NCI-H345 treated with DMSO at 0.1 percent for 48 hours (cell line): ENCODE measurements at regions not wholly inside any gene's neighbourhood (a gene's known extent, or its start where the extent isn't known, plus 50 kb on each side); places are given as distances from the start of the nearest gene placed in this dataset.
"Not testable (repeated sequence)": the region's sequence is repeated elsewhere in the genome, so short reads cannot be mapped to it uniquely, and the experiment has no call there.

Experiments
- DNase-seq: peaks from one replicate; lab custom pipeline; 2025; ENCODE audit not compliant: unreplicated experiment; lab: John Stamatoyannopoulos, UW

DNA sequence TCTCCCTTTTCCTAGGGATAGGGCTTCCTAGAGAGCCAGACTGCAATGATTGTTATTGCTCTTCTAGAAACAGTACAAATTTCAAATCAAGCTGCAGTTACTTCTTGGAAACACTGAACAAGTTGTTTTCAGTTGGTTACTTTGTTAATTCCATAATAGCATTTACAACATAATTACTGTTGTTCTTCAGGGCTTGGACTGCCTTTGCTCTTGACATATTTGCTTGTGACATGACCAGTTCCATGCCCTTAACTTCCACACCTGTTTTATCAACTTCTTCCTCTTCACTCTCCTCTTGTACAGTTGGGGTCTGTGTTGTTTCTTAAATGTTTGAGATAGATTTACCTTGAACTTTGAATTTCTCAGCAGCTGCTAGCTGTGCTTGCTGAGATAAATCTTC is 104.4 kb downstream of the SEC23IP start:
- no peak for DNase-seq

DNA sequence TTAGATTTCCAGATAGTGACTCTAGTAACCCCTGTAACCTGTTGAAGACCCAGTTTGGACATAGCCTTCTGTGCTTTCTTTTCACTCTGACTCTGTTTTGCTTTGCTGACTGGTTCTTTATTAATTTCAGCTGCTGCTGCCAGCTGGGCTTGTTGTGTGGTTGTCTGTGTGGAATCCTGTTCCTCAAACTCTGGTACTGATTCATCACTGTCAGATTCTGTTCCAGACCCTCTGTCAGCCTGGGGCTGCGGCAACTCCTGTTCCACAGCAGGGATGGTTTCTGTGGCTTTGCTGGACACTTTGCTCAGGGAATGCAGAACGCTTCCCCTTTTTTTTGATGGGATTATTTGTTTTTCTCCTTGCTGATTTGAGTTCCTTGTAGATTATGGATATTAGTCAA is 104.9 kb downstream of the SEC23IP start:
- DNase-seq: no peak

DNA sequence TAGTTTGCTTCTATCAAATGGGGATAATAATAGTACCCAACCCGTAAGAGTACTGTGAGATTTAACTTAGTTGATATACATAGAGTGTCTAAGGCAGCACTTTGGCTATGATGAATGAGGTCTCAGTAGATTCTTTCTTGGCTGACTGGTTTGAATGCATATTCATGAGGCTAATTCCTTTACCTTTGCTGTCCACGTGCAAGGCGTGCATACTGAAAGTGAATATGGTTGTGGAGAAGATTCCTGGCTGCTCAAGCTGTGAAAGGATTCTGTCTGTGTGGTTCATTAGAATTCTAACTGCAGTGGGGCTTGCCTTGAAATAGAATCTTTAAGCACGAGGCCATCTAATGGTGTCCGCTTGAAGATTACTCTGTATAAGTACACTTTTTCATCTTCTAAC is 110.3 kb downstream of the SEC23IP start:
- no peak for DNase-seq

DNA sequence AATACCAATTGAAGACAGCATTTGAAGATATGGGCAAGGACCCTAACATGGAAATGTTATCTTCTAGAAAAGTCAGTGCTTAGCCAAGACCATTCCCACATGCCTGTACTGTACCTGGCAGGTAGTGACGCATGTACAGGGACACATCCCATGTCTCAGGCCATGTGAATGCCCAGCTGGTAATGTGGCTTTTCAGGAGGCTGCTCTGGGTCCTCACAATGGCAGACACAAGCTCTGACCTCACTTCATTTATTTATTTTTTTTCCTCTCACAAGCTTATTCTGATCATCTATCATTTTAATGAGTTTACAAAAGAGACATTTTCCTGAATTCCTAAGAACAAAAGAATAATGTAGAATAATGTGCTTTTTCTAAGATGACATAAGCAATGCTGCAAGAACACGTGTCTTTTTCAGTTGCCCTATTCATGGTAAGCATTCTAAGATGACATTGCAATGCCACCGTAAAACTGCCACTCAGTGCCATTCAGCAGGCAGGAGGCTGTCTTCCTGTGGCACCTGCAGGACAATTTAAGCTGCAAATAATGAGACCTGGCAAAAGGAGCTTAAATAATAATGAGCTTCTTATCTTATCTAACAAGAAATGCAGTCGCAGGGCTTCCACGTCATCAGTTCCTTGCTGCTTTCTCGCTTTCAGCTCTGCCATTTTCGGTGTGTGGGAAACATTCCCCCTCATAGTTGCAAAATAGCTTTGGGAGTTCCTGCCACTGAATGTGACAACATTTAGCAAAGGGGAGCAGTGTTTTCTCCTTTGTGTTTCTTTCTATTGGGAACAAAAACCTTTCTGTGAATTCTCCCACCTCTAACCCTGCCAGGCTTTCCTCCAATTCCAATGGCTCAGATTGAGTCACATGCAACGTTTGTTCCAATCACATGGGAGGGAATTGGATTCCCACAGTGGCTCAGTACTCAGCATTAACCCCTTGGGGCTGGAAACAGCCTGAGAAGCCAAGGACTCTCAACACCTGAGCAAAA is 113.0 kb downstream of the SEC23IP start:
- DNase-seq: no peak

DNA sequence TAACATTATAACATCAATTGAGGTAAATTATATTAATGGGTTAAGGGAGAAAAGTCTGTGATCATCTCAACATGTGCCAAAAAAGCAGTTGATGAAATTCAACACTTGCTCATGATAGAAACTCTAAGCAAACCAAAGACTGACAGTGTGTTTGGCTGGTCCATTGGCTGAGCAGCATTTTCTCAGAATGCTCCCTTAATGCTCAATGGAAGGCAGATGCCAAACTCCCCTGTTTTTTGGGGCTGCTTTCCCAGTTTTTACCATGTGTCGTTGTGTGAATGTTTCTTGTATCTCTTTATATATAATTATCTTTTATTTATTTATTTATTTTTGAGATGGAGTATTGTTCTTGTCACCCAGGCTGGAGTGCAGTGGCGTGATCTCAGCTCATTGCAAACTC is 114.7 kb downstream of the SEC23IP start:
- DNase-seq: no peak

DNA sequence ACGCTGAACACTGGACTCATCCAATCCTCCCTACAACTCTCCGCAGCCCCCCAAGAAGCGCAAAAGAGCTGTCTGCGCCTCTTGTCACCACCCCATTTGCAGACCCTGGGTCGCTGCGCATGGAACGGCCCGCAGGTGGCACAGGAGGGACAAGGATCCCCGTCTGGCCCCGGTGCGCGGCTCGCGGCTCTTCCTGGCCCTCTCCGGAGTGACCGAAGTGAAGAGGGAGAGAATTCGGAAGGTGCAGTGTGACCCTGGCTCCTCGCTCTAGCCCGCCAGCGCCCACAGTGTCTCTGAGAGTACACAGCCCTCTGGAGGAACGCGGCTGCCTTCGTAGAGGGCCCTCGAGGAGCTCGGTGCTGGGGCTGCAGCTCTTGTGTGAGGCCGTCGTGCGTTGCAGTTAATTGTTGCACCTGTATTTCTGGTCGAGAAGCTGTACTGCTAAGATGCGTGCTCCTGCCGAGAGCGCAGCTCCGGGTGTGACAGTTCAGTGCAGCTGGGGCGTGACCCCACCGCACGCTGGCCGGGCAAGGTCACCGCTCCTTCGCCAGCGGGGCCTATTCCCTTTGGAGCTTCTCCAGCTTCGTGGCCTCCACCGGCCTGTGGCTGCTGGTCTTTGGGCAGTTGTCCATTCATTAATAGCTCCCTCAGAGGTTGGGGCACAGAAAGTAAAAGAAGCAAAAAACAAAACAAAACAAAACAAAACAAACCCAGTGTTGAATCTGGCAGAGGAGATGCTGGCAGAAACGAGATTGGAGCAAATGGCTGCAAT is 119.0 kb downstream of the SEC23IP start:
- DNase-seq: no peak

DNA sequence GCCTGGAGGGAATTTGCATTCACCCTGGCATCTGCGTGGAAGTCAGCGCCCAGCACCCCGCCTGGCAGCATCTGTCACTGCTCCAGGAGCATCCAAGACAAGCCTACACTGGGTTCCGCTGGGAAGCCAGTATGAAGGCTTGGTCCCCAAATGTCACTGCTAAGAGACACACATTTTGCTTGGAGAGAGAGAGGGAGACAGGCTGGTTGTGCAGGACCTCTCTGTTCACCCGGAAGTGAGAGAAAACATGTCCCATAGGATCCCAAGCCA is 119.5 kb downstream of the SEC23IP start:
- DNase-seq: no peak

DNA sequence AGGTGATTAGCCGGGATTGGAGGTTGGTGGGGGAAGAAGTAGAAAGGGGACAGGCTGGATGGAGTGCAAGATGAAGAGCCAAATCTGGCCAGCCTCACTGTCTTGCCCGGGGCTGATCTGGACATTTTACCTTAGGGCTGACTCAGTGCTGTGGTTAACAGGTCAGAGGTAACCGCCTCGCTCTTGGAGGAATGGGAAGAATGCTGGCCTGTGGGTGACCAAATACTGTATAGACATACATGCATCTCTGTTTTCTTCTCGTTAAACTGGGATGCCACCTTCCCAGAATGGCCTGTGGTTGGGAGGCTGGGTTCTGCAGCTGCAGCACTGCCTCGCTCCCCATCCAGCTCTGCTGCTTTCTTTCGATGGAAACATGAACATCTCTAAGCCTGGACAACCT is 120.0 kb downstream of the SEC23IP start:
- no peak for DNase-seq

DNA sequence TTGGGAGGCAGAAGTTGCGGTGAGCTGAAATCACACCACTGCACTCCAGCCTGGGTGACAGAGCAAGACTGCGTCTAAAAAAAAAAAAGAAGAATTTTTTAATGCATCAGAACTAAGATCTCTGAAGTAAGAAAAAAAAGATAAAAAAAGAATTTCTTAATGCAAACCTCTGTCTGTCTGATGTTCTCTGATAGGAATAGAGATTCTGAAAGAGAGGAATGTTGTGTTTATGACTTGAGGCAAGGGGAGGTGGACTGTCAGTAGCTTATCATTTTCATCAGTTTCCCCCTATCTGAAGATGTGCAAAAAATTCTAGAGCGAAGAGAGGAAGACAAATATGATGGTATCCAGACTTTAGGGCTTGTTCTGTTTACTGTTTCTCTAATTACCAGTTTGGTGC is 121.5 kb downstream of the SEC23IP start:
- DNase-seq: no peak

DNA sequence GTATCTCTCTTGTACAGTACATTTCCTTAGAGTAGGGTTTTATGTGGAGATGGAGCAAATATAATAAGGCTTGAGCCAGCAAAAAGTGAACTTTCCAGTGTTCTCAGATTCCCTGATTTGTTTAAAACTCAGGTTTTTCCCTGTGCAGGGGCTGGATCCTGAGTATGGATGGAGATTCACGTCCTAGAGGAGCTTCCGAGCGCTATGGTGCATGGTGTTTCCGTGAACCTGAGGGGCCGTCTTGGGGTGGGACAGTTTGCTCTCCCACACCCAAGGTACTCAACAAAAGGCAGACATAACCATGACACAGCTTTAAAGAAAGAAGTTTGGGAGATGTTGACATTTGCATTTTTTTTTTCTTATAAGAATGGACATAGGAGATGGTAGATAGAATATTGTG is 122.5 kb downstream of the SEC23IP start:
- DNase-seq: no peak

DNA sequence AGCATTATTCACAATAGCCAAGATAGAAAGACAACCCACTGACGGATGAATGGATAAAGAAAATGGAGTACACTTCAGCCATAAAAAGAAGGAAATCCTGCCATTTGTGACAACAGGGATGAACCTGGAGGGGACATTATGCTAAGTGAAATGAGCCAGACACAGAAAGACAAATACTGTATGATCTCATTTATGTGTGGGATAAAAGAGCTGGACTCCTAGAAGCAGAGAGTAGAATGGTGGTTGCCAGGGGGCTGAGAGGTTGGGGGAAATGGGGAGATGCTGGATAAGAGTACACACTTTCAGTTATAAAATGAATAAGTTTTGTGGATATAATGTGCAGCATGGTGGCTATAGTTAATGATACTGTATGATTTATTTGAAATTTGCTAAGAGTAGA is 124.4 kb downstream of the SEC23IP start:
- no peak for DNase-seq

DNA sequence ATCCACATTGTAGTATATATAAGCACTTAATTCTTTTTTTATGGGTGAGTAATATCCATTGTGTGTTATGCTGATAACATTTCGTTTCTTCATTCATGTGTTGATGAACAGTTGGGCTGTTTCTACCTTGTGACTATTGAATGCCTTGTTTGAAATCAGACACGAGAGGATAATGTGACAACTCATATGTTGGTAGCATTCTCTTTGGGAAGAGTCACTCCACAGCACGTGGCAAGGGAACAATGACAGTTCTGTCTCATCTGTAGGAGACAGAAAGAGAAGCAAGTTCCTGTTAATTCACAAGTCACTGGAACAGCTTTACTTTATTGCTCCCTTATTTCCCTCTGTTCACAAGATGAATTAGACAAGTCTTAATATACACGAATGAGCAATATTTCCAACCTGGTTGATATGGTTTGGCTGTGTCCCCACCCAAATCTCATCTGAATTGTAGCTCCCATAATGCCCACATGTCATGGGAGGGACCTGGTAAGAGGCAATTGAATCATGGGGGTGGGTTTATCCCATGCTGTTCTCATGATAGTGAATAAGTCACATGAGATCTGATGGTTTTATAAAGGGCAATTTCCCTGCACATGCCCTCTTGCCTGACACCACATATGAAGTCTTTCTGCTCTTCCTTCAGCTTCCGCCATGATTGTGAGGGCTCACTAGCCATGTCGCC is 125.3 kb downstream of the SEC23IP start:
- no peak for DNase-seq

DNA sequence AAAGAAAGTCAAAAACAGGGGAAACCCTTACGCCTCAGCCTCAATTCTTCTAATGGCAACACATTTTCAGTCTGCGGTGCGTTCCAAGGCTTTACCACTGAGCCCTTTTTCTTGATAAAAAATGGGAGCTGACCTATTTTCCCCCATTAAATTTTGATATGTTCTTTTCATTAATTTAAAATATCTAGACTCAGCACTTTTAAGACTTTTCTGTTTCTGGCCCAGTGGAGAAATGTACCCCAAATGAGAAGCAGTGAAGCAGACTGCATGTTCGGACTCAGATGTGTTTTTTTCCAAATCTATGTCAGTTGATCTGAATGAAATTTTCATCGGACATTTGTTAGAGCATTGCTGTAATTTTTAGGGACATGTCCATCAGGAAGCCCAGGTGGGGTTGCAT is 126.2 kb downstream of the SEC23IP start:
- no peak for DNase-seq

DNA sequence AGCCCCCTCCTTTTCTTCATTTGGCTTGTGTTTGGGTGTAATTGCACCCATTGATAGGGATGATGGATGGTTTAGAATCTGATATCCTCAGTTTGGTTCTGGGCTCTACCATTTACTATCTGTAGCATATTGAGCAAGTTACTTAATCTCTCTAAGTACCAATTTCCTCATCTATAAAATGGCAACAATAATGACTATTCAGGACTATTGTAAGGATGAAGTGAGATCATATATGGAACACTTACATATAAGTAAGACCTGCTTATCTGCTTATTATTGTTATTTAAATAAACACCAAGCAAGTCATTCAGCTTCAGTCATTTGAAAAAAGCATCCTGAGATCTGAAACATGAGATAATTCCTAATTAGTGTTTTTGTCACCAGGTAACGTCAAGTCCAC is 127.0 kb downstream of the SEC23IP start:
- no peak for DNase-seq

DNA sequence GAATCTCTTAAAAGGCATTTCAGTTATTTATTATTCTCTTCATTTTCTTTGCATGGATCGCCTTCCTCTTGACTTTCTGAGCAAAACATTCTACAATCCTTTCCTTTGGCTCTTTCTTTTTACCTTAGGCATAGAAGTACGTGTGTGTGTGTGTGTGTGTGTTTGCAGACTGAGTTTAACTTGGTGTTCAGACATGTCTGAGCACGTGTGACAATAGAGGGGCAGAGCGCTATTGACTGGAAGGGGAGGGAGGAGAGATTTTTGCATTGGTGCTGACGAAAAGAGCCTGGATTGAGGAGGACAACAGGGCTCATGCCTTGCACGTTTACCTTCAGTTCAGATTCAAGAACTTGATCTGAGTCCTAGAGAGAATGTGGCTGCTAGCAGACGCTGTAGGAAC is 129.8 kb downstream of the SEC23IP start:
- DNase-seq: no peak

DNA sequence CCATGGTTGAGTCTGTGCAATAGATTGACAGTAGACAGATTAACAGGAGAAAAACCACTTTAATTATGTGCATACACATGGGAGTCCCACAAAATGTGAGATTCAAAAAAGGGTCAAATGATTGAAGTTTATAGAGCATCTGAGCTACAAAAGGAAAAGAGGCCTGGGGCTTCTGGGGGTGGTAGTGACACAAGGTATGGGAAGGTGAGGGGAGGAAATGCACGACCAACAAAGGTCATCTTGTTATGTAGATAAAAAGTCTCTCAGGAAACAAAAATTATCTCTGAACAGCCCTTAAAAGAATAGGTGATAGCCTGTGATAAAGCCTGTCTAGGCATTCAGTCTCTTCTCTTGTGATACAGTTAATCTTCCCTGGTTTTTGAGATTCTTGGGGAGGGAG is 141.7 kb downstream of the SEC23IP start:
- no peak for DNase-seq

DNA sequence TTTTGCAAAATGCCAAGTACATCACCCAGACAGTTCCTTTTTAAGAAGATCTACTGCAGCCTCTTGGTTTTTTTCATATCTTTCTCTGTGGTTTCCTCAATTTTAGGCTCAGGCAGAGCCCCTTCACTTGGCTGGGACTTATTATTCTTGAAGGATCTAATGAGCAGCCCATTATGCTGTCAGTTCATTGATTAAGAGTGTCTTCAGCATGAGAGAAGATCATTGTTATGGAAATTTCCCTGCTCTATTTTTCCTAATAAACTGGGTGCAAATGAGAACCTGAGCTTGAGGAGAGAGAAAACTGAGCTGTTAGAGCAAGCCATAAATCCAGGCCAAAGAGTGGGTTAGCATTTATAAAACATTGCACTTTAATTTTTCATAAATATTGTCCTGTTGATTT is 146.5 kb downstream of the SEC23IP start:
- no peak for DNase-seq

DNA sequence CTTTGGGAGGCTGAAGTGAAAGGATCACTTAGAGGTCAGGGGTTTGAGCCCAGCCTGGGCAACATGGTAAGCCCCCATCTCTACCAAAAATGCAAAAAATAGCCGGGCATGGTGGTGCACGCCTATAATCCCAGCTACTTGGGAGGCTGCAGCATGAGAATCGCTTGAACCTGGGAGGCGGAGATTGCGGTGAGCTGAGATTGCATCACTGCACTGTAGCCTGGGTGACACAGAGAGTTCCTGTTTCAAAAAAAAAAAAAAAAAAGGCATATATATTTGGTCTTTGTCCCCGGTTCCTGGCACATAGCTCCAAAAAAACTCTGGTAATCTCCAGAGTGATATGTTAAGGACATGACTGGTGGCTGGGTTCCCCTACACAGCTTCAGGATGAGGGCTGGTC is 147.3 kb downstream of the SEC23IP start:
- no peak for DNase-seq

DNA sequence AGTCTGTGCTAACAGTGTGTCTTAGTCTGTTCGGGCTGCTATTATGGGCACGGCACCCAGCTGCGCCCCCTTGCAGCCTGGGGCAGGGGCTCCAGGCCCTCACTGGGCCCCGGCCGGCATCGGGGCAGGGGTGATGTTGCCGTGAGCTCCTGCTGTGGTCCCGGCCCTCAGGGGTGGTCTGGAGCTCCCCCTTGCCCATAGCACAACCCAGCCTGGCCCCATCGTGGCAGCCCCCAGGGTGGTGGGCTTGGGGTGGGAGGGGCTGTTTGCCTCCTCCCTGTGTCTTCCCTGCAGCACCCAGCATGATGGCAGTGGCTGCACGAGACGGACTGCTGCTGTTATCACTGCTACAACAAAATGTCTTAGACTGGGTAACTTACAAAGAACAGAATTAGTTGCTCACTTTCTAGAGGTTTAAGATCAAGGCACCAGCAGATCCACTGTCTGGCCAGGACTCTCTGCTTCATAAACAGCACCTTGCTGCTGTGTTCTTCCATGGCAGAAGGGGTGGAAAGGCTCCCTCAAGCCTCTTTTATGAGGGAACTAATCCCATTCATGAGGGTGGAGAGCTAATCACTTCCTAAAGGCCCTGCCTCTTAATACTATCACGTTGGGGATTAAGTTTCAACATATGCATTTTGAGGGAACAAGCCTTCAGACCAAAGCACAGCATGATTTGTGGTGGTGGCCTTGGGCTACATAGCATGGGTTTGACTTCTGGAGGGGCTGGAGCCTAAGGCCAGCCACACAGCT is 149.5 kb downstream of the SEC23IP start:
- no peak for DNase-seq

DNA sequence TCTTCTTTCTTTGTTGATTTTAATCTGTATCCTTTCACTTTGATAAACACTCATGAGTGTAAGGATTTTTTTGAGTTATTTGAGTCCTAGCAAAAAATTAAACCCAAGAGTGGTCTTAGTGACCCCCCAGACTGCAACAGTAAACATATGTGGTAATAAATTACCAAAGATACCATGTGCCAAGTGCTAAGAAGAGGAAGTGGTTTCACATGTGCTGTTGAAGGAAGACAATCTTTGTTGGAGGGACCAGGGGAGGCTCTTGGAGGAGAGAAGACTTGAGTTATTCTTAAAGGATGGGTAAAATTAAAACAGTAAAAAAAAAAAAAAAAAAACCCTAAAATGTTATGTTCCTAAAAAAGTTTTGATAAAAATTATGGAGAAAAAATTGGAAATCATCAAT is 150.2 kb downstream of the SEC23IP start:
- DNase-seq: no peak

DNA sequence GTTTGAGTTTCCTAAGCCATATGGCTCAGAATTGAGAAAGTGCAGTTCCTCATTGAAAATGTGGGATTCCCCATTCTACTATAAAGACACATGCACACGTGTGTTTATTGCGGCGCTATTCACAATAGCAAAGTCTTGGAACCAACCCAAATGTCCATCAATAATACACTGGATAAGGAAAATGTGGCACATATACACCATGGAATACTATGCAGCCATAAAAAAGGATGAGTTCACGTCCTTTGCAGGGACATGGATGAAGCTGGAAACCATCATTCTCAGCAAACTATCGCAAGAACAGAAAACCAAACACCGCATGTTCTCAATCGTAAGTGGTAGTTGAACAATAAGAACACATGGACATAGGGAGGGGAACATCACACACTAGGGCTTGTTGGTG is 154.8 kb downstream of the SEC23IP start:
- not testable (repeated sequence) for DNase-seq
